Dedifferentiated amniotic fluid mesenchymal stem cell (primary cell): ENCODE measurements at regions not wholly inside any gene's neighbourhood (a gene's known extent, or its start where the extent isn't known, plus 50 kb on each side); places are given as distances from the start of the nearest gene placed in this dataset.
"Not testable (repeated sequence)": the region's sequence is repeated elsewhere in the genome, so short reads cannot be mapped to it uniquely, and the experiment has no call there.

Experiments used
- DNase-seq: peaks from one replicate; pipeline ENCODE4 v3.0.0-alpha.2; 2016; ENCODE audit errors: extremely low spot score

- no peak for DNase-seq
Measured at GRCh38 chr5:77869116-77869798, 93.1 kb upstream of the TBCA start.

- DNase-seq = no peak
Measured at GRCh38 chr5:77867914-77868313, 91.8 kb upstream of the TBCA start.

GRCh38 chr5:77867194-77867691 is 91.1 kb upstream of the TBCA start:
- DNase-seq = peak; percentile 54

GRCh38 chr5:77866198-77866597 is 90.1 kb upstream of the TBCA start:
- DNase-seq = no peak

DNA sequence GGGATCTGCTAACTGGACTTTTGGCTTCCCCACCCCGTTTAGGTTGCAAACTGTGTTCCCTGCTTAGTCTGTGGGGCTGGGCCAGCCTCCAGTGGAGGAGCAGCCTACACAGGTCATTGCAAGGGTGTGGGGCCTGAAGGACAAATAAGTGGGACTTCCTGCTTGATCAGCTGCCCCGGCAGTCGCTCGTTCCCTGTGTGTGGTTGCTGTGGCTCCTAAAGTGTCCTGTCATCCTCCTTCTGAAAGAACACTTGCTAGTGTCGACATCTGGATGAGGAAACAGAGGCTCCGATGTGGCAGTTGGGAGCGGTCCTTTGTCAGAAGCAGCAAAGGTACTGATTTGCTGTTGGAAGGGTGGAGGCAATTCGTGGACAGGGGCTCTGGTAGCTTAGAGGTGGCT is 88.9 kb upstream of the TBCA start:
- no peak for DNase-seq

DNA sequence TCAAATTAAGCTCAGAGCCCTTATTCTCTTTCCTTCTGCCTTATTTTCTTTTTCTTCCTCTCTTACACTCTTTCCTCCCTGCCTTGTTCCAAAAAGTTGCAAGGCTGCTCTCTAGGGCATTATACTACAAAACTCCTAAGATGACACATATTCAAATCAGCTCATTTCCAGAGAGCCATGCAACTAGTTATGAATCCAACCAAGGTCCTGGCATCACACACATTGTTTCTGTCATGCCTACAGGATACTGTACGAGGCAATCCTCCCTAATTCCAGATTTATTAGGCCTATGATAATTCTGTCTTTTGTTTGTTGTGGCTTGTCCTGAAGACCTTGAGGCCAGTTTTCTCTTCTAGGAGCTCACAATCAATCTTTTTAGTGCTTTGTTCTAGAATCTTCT is 87.0 kb upstream of the TBCA start:
- DNase-seq = no peak

DNA sequence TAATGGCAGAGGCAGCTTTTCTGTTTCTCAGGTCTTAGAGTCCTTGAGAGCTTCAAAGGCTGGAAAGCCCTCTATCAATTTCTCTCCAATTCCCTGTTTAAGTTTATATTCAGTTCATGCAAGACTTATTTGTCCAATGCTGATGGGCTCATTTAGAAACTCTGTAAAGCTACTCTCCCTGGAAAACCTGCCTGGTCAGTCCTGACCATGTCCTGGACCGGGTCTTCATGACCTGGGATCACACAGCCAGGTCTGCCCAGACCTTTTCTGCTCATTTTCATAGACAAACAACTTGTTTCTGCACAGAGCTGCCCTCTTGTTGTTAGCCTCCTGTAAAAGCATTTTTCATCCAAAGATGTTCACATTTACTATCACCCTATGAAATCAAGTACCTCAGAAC is 85.4 kb upstream of the TBCA start:
- DNase-seq = no peak

- no peak for DNase-seq
Measured at GRCh38 chr5:77859306-77859705, 83.2 kb upstream of the TBCA start.

- not testable (repeated sequence) for DNase-seq
Measured at GRCh38 chr5:77858678-77859077, 82.5 kb upstream of the TBCA start.

- DNase-seq = no peak
Measured at GRCh38 chr5:77855369-77855768, 79.2 kb upstream of the TBCA start.

DNA sequence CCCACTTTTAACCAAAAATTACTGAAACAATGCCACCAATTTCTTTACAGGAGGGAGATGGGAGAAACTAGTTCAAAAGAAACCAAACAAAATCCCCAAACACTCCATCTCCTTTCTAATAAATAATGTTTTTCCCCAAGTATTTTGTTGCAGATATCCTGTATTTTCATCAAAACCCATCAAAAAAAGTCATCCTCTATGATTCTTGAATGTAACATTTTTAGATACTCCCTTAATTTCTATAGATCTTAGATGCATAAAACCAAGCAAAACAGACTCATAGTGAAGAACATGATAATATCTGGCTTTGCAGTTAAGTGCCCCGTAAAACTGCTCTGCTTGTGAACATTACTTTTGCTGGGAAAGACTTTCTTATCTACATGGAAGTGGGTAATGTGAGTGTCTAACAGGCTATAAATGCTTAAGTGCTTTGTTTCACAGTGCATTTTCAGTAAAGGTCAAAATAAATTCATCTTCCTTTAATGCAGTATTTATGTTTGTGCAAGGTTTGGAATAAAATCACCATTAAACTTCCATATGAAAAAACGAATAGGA is 77.3 kb upstream of the TBCA start:
- DNase-seq = no peak

- DNase-seq = peak; percentile 45
Measured at GRCh38 chr5:77852514-77853352, 76.6 kb upstream of the TBCA start.

DNA sequence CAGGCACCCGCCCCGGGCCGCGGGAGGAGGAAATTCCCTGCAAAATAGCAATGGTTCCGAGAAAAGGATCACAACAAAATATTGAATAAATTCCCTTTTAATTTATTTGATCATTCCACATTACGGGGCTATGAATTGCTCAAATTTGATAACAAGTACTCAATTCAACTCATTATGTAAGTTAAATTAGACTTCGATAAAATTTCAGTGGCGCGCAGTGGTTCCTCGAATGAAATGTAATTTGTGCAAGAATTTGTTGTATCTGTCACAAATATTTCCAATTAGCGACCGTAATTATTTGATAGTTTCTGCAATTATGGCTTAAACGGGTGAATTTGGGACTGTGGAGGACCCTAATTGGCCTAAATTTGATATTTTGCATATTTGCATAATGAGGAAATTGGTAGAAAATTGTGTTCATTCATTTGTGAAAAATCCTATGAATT is 76.0 kb upstream of the TBCA start:
- DNase-seq = no peak

DNA sequence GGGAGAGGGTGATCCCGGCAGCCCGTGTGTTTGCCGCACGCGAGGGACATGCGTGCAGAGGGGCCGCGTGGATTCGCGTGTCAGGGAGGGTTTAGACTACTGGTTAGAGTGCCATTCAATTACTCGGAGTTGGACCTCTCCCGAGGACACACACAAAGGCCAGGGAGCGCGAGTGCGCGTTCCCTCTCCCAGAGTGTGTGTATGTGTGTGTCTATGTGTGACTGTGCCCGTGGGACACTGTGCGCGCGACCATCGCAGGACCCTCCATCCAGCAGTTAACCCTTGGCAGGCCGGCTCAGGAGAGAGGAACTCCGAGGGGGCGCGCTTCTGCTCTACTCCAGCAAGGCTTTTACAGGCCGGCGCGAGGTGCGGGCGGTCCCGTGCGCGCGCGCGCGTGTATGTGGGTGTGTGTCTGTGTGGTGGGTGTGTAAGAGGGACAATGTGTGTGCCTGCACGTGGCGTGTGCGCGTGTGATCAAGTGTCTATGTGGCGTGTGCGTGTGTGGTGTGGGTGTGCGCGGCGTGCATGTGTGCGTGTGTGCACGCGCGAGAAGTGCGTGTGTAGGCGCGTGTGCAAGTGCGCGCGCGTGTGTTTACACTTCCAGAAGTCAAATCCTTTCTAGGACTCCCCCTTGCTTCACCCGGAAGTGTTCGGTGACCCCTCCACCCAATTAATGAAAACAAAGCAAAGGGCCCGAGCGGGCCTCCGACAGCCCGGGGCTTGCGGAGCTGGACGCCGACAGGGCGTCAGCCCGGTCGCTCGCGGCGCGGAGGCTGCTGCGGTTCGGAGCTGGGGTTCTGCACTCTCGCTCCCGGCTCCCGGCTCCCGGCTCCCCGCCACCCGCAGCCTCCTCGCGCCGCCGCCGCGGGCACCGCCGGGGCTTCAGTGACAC is 75.3 kb upstream of the TBCA start:
- DNase-seq = peak; percentile 23

DNA sequence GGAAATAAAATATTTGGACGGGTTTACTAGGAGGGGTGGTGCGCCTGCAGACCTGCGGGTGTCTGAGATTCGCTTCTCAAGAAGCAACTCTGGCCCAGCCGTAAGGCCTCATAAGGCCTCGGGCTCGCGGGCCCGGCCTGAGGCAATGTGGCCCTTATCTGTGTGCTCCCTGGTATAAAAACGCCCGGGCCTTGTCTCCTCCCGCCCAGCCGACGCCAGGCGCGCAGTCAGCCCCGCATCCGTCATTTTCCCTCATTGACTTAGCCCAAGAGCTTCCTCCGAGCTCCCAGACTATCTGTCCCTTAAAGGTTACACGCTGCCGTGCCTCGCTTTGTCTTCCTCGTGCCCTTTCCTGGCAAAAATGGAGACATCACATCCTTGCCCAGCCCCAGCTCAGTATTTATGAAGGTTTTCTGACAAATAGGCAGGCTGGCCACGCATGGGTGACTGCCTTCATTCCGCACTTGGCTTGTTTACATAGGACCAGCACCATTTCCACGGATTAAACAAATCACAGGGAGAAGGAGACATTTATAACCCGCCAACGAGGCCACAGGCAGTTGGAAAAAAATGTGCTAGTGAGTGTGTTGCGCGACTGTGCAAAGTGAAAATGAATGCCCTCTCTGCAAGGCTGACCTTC is 74.5 kb upstream of the TBCA start:
- DNase-seq = no peak

- no peak for DNase-seq
Measured at GRCh38 chr5:77849308-77849900, 73.3 kb upstream of the TBCA start.

GRCh38 chr5:77847814-77848290 is 71.7 kb upstream of the TBCA start:
- no peak for DNase-seq

DNA sequence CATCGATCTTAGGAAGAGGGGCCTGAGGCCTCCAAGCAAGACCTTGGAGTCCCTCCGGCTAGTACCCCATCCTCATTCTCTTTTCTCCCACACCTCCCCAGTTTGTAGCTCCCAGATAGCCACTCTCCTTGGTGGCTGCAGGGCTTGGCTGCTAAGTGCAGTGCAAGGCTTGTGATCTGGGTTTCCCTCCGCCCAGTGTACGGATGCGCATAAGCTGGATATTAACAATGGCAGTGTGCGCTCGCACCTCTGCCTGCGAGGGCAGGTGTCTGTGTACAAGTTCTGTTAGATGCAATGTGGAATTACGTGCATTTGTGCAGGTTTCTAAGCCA is 71.0 kb upstream of the TBCA start:
- no peak for DNase-seq

GRCh38 chr5:77846422-77847128 is 70.4 kb upstream of the TBCA start:
- DNase-seq = no peak

DNA sequence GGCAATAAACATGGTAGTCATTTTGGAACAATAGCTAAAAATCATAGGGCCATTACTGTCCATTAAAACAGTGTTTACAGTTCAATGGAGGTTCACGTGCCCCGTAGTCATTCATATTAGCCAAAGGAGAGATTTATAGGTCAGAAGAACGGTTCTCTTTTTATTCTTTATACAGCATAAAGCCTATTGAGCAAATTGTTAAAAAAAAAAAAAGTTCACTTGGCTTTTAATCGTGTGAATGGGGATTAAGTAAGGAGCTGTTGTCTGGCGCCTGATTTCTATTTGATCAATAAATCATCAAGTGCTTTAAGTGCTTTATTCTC is 69.1 kb upstream of the TBCA start:
- DNase-seq = no peak
